TTC549 (cell line): ENCODE measurements at regions not wholly inside any gene's neighbourhood (a gene's known extent, or its start where the extent isn't known, plus 50 kb on each side); places are given as distances from the start of the nearest gene placed in this dataset.
"Not testable (repeated sequence)": the region's sequence is repeated elsewhere in the genome, so short reads cannot be mapped to it uniquely, and the experiment has no call there.

Experiments used
- FAIRE-seq: peaks from 2 replicates; lab custom pipeline; 2012; peaks lifted over from hg19 to GRCh38; lab: Jason Lieb, UNC

DNA sequence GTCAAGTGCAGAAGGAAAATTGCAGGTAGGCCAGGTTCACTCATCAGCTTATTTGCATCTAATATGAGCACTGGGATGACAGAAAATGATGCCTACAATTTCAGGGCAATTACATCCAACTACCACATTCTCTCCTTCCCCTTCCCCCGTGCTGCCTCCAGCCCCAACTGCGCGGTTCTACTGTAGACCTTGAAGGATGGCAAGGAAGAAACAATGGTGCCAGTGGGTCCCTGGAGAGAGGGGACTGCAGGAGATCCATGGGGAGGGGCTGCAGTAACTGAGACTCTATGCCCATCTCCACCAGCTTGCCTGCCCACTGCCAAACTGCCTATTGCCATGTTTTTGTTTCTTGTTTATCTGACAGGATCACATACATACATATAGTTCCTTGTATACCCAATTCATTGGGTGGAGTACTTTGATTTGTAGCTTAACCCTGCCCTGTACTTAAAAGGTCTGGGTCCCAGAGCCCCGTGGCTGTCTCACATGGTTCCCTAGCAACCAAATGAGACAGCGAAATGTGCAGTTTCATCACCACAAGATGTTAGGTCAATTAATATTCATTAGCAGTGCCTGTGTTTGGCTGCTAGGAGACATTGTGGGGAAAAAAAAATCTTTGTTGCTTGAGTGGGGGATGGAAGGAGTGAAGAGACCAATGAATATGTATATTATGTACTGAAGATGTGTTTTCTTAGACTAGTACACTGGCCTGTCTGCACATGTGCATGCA lies 253.5 kb upstream of the PLET1 start:
- FAIRE-seq = no peak

DNA sequence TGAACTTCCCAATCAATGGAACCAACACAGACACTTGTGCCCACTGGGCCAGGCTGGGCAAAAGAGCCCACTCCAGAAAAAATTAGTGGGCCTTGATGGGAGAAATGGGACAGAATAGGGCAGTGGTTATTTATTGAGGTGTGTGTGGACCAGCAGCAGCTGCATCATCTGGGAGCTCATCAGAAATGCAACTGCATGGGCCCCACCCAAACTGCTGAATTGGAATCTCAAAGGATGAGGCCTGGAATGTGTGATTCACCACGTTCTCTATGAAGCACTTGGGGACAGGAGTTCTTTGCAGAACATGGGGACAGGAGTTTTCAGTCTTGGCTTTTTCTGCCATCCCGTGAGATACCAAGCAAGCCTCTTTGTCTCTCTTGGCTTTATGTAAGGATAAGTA lies 255.6 kb upstream of the PLET1 start:
- no peak for FAIRE-seq

DNA sequence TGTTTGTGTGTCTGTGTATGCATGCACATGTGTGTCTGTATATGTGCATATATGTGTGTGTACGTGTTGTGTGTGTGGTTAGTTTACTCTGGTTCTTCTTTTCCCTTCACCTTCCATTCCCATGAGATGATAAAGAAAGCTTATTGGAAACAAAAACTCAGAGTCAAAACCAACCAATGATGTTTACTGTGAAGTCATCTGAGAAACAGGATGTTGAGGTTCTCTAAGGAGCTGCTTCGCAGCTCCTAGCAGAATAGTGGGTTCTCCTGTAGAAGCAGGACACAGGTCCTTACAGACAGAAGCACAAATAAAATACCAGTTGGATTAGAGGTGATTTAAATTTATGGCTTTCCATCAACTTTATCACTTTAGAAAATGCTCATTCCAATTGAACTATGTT lies 256.1 kb upstream of the PLET1 start:
- no peak for FAIRE-seq

DNA sequence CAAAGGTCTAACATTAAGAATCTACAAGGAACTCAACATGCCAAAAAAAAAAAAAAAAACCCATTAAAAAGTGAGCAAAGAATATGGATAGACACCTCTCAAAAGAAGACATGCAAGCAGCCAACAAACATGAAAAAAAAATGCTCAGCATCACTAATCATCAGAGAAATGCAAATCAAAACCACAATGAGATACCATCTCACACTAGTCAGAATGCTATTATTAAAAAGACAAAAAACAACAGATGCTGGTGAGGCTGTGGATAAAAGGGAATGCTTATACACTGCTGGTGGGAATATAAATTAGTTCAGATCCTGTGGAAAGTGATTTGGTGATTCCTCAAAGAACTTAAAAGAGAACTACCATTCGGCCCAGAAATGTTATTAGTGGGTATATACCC lies 257.7 kb upstream of the PLET1 start:
- FAIRE-seq = no peak

DNA sequence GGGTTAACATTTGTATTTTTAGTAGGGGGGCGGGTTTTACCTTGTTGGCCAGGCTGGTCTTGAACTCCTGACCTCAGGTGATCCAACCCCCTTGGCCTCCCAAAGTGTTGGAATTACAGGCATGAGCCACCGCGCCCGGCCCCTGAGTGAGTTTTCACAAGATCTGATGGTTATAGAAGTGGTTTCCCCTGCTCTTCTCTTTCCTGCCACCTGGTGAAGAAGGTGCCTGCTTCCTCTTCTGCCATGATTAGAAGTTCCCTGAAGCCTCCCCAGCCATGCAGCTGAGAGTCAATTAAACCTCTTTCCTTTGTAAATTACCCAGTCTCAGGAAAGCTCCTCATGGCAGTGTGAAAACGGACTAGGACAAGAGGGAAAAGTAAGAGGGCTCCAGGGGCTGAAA lies 259.1 kb upstream of the PLET1 start:
- FAIRE-seq = no peak

DNA sequence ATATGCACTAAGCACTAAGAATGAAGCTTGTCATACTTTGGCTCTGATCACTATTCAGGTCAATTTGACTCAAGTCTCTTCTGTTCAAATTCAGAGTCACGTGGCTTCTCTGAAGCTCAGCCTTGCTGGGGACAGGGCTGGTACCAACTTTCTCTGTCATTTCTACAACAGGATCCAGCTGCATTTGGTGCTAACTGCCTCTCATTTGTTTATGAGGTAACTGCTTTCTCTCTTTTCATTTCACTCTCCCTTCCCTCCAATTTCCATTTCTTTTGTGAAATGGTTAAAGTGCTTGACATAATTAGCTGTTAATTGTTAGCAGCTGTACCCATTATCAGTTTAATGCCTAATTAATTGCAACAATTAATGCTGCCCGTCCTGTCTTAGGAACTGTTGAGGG lies 259.7 kb upstream of the PLET1 start:
- FAIRE-seq = no peak

DNA sequence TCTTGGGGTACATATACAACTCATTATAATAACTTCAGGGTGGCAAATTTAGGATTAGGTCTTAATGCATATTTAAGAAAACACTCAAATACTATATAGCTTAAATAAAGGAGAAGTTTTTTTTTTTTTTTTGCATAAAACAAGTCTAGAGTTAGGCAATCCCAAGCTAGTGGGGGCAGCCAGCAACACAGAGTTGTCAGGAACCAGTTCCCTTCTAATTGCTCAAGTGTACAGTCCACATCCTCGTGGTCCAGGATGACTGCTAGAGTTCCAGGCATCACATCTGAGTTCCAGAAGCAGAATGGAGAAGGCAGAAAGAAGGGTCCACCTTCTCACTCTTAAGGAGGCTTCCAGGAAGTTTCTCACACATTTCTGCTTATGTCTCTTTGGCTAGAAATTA lies 261.9 kb upstream of the PLET1 start:
- no peak for FAIRE-seq

DNA sequence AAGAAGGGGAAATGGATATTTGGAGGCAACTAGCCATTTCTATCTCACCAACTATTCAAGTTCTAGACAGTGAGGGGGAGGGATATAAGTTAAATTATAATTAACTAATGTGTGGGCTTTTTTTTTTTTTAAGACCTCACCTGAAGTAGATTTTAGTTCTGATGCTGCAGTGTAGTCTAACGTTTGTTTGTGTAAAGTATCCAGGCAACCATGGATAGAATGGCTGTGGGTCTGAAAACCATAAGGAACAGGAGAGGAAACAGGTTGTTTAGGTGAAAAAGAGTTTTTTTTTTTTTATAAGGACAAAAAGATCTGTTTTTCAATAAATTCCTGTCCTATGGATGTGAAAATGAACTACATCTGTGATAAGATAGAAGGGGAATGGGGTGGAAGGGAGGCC lies 262.4 kb upstream of the PLET1 start:
- FAIRE-seq = no peak

DNA sequence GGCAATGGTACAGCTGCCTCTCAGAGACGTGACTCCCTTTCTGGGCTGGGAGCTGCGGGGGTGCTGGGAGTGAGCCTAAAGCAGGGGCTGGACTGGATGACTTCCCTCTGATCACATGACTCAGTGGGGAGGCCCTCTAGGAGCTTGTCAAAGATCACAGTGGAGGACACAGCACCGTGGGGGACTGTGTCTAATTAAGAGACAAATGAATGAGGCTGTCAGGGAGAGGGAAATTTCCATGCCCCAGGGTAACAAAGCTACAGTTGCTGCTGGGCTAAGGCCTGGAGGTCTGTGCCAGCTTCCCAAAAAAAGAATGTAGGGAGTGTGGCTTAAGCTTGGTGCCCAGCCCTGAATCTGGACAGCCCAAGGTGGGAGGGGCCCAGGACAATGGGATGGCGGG lies 262.8 kb upstream of the PLET1 start:
- no peak for FAIRE-seq

DNA sequence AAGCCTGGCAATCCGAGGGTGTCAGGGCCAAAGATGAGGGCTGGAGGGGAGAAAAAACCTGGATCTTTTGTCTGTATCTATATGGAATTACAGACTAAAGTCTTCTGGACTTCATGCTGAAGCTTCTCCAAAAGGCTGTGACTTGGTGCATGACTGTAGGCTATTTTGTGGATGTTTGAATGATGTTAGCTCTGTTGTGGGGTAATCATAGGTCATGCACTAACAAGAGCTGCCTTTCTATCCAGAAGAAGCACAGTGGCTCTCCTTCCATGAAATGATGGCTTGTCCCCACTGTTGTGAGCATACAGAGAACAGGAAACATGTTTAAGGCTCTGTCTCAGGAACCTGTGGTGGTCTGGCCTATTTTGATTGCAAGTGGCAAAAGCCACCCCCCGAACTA lies 263.3 kb upstream of the PLET1 start:
- FAIRE-seq = no peak

DNA sequence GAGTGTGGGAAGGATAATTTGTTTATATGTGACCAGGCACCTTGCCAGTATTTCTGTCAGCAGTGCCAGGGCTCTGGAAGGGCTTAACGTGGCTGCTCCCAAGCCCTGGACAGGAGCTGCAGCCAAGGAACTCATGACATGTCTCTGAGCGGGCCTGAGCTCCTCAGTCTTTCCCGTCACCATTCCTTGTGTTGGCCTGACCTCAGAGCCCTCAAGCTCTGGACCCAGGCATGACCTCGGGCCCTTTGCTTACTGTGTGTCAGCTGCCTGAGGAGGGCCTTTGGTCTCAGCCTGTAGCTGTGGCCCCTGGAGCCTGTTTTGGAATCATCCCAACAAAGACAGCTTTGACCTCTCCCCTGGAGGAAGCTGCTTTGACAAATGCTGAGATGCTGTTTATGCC lies 264.1 kb upstream of the PLET1 start:
- no peak for FAIRE-seq

DNA sequence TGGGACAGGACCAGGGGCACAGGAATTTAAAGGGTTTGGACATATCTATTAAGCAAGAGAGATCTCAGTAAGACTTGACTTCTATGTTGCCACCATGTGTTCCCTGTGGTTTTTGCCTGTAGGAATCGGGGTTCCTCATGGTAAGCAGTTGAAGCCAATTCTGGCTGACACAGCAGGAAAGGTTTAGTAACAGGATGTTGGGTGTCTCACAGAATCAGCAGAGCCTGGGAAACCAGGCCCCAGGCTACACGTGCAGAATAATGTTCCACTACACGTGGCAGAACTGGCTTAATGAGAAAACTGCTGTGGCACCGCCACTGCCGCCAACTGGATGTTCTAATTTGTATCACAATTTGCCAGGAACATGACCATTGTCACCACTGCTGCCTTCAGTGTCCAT lies 264.6 kb upstream of the PLET1 start:
- FAIRE-seq = no peak

DNA sequence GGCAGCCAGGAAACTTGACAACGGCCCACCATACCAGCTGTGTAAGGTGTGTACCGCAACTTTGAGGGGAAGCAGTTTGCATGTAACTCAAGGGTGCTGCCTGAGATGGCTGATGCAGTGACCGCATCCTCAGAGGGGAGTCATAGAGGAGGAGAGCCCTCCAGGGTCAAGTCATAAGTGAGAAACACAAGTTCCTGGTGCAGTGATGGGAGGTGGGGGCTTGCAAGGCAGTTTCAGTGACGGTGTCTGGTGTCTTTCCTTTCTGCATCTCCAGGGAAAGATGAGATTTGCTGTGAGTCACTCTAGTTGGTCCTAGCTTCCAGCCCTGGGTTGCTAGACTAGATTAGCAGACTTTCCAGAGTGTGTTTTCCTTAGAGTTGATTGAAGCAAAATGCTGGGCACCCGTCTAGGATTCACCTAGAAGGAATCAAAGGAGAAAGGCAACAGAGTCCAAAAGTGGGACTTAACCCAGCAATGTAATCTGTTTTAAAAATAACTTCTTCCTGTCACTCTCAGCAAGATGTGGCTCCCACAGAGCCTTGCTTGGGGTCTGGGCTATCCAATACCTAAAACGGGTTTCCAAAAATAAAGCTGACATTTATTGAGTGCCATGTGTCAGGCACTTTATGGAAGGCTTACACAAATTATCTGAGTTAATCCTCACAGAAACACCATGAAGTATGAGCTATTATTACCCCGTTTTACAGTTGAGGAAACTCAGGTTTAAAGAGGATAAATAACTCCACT lies 265.4 kb upstream of the PLET1 start:
- no peak for FAIRE-seq

DNA sequence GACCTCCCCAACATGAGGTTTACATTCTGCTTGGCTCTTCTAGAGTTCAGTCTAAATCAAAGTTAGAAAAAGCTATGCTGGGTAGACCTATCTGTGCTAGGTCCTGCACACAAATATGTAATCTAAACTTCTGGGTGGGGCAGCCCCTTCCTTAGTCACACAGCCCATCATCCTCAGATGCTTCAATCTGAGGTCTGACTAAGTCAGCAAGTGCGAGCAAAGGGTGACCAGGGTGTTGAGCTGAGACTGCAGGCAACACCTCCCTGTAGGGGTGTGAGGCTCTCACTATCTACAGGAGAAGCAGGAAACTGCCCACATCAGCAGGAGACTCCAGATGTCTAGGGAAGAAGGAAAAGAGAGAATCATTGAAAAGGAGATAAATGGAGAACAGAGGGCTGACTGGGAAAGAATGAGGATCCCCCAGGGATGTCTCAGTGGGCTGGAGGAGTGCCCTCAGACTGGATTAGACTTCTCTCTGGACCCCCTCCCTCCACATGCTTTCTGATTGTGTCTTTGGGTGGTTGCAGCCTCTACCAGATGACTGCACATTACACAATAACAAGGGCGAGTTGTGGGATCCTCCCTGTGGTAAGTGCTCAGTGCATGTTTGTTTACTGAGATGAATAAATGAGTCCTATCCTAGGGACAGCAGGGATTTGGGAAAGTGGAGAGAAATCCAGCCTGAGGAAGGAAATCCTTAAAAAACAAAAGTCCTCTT lies 266.2 kb upstream of the PLET1 start:
- FAIRE-seq = no peak

DNA sequence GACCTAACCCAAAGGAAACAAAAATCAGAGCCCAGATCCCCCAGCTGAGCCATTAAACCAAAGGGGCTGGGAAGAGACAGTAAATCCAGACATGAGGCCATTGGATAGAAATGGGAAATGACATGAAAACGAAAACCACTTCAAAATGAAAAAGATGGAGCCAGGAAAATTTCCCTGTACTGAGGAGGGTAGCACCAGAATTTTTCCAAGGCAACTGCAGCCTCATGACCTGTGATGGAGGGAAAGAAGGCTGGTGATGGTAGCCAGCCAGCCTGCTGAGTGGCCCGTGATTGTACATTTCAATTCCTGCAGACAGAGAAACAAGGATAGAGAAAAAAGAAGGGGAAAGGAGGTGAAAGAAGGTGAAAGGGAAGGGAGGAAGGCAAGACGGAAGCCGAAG lies 268.4 kb upstream of the PLET1 start:
- FAIRE-seq = no peak

DNA sequence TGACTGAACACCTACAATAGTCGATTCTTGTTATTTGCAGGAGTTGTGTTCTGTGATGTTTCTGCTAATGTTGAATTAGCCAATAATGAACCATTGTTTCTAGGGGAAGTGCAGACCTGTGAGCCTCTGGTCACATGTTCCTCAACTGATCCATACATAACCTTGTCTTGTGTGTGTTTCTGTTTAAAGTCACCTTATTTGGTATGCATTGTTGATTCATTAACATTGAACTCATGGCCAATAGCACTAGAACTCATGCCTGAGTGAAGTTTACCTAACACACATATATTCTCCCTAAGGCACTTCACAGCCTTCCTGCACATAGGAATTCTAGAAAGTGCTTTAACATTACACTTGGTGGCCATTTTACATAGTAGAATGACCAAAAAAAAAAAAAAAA lies 271.8 kb upstream of the PLET1 start:
- no peak for FAIRE-seq

DNA sequence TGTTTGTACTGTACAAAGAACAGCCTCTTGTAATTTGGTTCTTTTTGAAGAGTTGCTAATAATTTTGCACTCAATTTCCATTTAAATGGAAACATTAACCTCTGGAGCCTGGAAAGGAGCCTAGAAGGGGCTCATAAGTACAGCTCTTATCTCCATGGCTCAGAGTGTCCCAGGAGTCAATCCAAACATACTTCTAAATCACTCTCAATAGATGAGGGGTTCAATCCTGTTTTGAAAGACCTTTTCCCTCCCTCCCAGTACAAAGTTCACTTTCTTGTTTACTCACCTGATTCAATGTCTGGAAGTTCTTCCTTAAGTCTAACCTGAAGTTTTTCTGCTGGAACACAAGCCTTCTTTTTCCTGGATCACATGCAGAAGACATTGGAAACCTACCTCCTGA lies 273.0 kb upstream of the PLET1 start:
- no peak for FAIRE-seq

DNA sequence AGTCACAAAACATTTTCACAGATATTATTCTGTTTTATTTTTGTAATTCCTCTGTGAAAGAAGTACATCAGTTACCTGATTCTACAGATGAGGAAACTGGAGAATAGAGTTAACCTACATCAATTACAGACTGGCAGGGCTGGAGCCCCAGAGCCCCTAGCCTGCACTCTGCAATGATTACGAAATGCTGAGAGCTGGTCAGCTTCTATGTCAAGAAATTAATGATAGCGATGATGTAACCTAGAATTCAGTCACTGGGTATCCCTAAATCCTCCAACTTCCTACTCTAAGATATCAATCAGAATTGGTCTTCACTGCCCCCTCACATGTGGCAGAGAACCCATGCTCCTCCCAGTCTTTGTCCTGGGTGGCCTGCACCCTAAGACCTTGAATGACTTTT lies 273.5 kb upstream of the PLET1 start:
- FAIRE-seq = no peak

DNA sequence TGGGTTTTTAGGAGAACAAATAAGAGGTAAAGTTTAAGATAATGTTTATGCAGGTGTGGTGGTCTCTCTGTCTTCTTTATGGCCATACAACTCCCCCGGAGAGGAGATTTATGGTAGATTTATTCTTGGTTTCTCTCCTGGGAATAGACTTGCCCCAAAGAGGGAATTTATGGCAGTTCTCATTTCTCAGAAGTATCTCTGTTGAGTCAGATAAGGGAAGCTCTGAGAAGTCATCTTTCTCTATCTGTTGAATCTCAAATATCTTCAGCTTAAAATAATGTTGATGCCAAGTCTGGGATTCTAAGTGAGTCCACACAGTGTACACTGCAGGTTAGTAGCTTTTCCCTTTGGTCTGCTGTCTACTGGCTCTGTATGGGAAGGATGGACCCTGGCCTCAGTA lies 276.4 kb upstream of the PLET1 start:
- no peak for FAIRE-seq

DNA sequence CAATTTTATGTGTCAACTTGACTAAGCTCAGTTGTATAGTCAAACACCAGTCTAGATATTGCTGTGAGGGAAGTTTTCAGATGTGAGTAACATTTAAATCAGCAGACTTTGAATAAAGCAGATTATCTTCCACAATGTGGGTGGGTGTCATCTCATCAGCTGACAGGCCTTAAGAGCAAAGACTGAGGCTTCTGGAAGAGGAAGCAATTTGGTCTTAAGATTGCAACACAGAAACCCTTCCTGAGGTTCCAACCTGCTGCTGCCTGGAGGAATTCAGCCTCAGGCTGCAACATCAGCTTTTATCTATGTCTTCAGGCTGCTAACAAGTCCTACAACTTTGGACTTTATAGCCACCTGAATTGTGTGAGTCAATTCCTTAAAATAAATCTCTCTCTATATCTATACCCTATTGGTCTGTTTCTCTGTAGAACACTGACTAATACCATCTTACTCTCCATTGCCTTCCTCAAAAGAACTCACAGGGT lies 277.2 kb upstream of the PLET1 start:
- FAIRE-seq = no peak

DNA sequence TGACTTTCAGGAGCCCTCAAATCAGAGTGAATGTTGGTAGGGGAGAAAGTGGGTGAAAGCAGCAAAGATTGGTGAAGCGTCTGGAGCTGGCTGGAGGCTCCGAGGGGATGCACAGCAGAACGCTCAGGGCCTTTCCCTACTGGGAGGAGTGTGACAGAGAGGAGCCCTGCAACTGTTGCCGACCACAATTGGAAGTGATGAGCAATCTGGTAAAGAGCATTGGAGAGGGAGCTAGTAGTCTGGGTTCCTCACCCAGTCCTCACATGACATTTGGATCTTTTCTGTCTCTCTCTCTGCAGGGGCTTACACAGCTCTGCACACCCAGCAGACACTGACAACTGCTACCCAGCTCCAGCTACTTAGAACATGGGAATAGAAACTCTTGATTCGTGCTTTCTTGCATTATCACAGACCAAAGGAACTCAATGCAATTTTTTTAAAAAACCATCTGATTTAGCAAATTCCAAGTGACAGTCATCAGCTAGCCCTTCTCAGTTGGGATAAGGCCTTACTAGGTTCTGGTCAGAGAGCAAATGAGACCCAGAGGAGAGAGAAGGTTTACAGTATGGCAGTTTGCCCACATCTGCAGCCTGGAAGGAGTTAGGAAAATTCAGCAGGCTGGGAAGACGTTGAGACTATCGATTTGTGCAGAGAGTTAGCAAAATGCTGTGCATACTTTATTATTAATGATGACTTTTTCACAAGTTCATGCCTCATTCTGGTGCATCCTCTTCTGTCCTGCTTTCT lies 278.0 kb upstream of the PLET1 start:
- FAIRE-seq = no peak

DNA sequence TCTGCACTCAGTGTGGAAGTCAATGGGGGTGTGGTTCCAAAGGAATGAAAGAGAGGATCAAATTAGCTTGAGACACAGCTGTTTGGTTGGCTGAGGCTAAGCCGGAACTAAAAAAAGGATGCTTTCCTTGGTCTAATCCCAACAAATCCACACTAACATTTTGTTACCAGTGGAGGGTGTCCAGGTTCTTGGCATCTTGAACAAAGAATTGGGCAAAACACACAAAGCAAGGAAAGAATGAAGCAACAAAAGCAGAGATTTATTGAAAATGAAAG lies 278.6 kb upstream of the PLET1 start:
- not testable (repeated sequence) for FAIRE-seq

DNA sequence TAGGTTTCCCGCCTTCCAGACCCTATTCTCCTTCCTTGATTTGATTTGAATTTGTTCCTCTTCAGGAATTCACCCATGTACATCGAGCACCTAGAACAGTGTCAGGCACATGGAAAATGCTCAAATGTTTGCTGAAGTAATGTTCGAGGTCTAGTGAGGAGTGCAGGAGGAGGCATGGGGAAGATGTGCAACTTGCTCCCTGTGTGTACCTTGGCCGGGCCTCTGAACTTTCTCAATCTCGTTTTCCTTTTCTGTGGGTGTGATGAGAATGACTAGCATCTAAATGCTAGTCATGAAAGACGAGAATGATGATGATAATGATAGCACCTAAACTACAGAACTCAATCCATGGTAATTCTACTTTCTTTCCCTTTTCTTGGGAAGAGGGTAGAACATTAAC lies 279.1 kb upstream of the PLET1 start:
- FAIRE-seq = no peak
